ENCODE measurements at regions not wholly inside any gene's neighbourhood (a gene's known extent, or its start where the extent isn't known, plus 50 kb on each side); places are given as distances from the start of the nearest gene placed in this dataset.

DNA sequence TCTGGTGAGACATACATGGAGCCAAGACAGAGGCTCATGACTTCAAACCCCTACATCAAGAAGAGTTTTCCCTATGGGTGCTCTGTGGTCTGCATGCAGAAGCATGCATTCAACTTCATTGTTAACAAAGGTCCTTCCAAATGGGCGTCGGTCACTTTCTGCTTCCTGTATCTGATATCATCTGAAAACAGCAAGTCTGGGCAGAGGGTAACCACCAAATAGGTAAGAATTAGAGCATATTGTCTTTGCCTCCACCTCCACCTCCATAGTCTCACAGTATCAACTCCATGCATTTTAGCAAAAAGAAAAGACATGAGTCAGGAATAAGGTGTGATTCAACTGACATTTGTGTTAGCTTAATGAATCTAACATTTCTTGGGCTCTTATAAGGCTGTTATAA lies 462.9 kb downstream of the DMRT2 start:
- TF ChIP-seq, protein P1, sequence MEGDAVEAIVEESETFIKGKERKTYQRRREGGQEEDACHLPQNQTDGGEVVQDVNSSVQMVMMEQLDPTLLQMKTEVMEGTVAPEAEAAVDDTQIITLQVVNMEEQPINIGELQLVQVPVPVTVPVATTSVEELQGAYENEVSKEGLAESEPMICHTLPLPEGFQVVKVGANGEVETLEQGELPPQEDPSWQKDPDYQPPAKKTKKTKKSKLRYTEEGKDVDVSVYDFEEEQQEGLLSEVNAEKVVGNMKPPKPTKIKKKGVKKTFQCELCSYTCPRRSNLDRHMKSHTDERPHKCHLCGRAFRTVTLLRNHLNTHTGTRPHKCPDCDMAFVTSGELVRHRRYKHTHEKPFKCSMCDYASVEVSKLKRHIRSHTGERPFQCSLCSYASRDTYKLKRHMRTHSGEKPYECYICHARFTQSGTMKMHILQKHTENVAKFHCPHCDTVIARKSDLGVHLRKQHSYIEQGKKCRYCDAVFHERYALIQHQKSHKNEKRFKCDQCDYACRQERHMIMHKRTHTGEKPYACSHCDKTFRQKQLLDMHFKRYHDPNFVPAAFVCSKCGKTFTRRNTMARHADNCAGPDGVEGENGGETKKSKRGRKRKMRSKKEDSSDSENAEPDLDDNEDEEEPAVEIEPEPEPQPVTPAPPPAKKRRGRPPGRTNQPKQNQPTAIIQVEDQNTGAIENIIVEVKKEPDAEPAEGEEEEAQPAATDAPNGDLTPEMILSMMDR (IDR thresholded peaks at IDR 0.05; ENCODE audit: insufficient read depth, low read depth, low read length, missing control alignments) = no peak
- DNase-seq (ENCODE audit: low read depth) = peak; percentile 17
- no peak overlapping the region for H3K4me3 ChIP-seq (ENCODE audit: low read depth, low read length)

DNA sequence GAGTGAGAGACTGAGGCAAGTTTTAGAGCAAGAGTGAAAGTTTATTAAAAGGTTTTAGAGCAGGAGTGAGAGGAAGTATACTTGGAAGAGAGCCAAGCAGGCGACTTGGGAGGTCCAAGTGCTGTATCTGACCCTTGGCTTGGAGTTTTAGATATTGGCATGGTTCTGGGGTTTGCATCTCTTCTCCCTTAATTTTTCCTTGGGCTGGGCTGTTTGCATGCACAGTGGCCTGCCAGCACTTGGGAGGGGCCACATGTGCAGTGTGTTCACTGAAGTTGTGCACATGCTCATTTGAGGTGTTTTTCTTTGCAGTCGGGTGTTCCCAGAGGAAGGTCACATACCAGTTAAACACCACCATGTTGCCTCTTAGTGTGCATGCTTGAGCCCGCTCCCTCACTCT lies 464.1 kb downstream of the DMRT2 start:
- no peak for DNase-seq (ENCODE audit: low read depth)
- no peak overlapping the region for H3K4me3 ChIP-seq (ENCODE audit: low read depth, low read length)
- TF ChIP-seq, protein P1 (IDR thresholded peaks at IDR 0.05; ENCODE audit: insufficient read depth, low read depth, low read length, missing control alignments) = no peak

DNA sequence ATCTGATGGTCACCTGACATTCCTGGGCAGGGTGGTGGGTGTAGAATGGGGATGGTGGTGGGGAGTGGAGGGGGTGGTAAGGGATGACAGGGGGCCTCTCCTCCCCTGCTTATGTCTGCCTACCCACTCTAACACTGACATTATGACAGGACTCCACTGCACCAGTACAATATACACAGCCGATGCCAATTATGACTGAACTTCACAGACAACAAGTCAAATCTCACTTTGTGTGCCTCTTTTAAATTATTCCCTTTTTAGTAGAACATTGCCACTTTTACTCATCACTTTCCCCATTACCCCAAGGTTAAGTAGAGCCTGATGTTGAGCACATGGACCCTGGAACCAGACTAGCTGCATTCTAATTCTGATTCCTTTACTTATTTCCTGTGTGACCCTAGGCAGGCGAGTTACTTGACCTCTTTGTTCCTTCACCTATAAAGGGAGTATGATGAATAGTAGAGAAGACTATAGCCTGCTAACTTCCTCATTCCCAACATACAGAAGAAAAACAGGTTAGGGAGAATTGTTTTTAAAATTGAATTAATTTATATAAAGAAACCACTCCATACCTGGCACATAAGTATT lies 464.7 kb downstream of the DMRT2 start:
- TF ChIP-seq, protein P1 (IDR thresholded peaks at IDR 0.05; ENCODE audit: insufficient read depth, low read depth, low read length, missing control alignments) = no peak

DNA sequence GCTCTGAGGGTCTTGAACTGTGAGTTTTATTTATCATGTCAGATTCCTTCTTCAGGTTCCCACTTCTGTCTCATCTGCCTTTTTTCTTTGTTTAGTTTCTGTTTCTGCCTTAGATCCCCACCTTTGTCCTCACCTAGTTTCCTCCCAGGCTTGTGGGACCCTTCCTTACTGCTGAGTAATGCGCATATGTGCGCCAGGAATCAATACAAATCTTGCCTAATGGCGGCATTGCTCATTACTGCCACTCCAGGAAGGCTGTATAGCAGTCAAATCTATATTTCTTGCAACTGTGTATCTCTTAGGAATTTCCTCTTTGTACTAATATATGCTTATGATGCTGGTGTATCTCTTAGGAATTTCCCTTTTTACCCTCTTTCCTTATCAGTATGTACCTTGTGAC lies 465.4 kb downstream of the DMRT2 start:
- no peak overlapping the region for H3K4me3 ChIP-seq (ENCODE audit: low read depth, low read length)
- DNase-seq (ENCODE audit: low read depth) = peak; percentile 8
- TF ChIP-seq, protein P1 (IDR thresholded peaks at IDR 0.05; ENCODE audit: insufficient read depth, low read depth, low read length, missing control alignments) = no peak

More for the DNA sequence above, 464.7 kb downstream of the DMRT2 start:
- DNase-seq (ENCODE audit: low read depth) = peak; percentile 45
- no peak overlapping the region for H3K4me3 ChIP-seq (ENCODE audit: low read depth, low read length)

DNA sequence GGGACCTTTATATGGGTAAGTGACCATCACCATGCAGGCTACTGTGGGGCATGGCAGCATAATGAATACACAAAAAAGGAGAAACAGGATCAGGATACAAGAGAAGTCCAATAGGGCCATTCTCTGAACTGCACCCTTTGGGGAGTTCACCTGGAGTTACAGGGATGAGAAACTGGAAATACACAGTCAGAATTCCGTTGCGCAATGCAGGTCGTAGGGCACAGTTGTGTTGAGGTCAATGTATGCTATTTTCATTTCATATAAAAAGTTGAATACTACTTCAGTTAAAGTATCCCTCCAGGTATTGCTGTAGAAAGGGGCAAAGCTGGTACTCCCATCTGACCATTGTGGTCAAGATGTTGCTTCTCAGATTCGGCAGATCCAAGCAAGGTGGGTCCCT lies 471.4 kb downstream of the DMRT2 start:
- no peak for DNase-seq (ENCODE audit: low read depth)
- H3K4me3 ChIP-seq (ENCODE audit: low read depth, low read length) = no peak overlapping the region
- TF ChIP-seq, protein P1 (IDR thresholded peaks at IDR 0.05; ENCODE audit: insufficient read depth, low read depth, low read length, missing control alignments) = no peak

DNA sequence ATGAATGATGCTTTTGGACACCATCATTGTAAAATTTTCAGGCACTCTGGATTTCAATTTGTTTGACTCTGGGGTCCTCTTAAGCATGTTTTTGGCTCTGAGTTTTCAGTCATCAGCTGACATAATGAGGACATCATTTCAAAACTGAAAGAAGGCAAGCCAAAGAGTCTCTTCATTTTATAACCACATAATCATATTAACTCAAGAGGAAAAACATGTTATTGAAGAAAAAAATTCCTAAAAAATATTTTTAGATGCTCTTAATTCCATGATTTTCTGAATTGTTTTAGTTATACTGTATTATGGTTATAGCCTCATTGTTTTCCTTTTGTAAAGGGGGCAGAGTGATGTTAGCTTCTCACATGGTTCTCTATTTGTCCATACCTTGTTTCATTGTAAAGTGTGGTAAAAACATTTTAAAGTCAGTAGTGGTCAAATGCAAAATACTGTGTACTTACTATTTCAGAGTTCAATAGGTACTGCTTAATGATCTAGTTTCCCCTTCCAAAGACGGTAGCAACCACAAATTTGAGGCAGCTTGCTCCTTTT lies 472.1 kb downstream of the DMRT2 start:
- DNase-seq (ENCODE audit: low read depth) = peak; percentile 45
- TF ChIP-seq, protein P1 (IDR thresholded peaks at IDR 0.05; ENCODE audit: insufficient read depth, low read depth, low read length, missing control alignments) = no peak
- no peak overlapping the region for H3K4me3 ChIP-seq (ENCODE audit: low read depth, low read length)

DNA sequence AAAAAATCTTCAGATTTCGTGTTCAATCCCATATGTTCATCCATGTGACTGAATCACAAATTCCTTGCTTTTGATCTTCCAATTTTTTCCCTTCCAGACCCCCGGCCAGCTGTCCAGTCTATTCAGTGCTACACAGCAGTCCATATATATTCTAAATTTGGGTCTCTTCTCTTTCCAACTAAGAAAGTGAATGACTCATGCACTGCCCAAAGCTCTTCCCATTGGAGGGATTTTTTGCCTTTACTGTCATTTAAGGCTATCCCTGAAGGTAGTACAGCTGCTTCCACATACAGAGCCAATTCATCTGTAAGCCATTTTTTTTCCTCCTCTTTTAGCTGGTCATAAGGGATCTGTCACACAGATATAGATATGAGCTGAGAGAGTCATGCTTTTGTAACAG lies 478.3 kb downstream of the DMRT2 start:
- DNase-seq (ENCODE audit: low read depth) = no peak
- TF ChIP-seq, protein P1 (IDR thresholded peaks at IDR 0.05; ENCODE audit: insufficient read depth, low read depth, low read length, missing control alignments) = no peak
- H3K4me3 ChIP-seq (ENCODE audit: low read depth, low read length) = no peak overlapping the region
